WTC11 (cell line): ENCODE measurements at regions not wholly inside any gene's neighbourhood (a gene's known extent, or its start where the extent isn't known, plus 50 kb on each side); places are given as distances from the start of the nearest gene placed in this dataset.

Source experiments
- ATAC-seq: fragments of 200-7000 bp; cut with Tn5 transposase; 2 replicates; pipeline ENCODE4 v1.10.0; 2021; ENCODE audit warnings: mild to moderate bottlenecking, moderate library complexity
- CTCF ChIA-PET: fragments of 300-600 bp; sonication (Branson Sonifier 250); formaldehyde crosslinking; loops from one replicate; lab custom pipeline; 2021; ENCODE audit warnings: antibody characterized with exemption; lab: Charles Lee
- POLR2A ChIA-PET: fragments of 350-600 bp; sonication (Branson Sonifier 250); formaldehyde crosslinking; loops from one replicate; lab custom pipeline; 2021; ENCODE audit warnings: antibody characterized with exemption; lab: Charles Lee
- DNase-seq: peaks from one replicate; pipeline ENCODE4 v3.0.0; 2021; ENCODE audit warnings: low spot score
- H3K27ac Mint-ChIP-seq: 2 replicates; pipeline ENCODE4 v1.8.0; 2021; ENCODE audit warnings: mixed read lengths
- H3K27me3 Mint-ChIP-seq: 2 replicates; pipeline ENCODE4 v1.8.0; 2021; ENCODE audit warnings: low read depth, mild to moderate bottlenecking, moderate library complexity, mixed read lengths
- H3K36me3 Mint-ChIP-seq: 2 replicates; pipeline ENCODE4 v1.8.0; 2021; ENCODE audit warnings: mixed read lengths
- H3K4me1 Mint-ChIP-seq: 2 replicates; pipeline ENCODE4 v1.8.0; 2022; ENCODE audit warnings: mixed read lengths
- H3K4me3 Mint-ChIP-seq: 2 replicates; pipeline ENCODE4 v1.8.0; 2021; ENCODE audit warnings: mild to moderate bottlenecking, moderate library complexity, mixed read lengths
- H3K9me3 Mint-ChIP-seq: 2 replicates; pipeline ENCODE4 v1.8.0; 2021; ENCODE audit warnings: mixed read lengths
- ATF6 ChIP-seq: sonication (generic); formaldehyde crosslinking; IDR thresholded peaks from 2 replicates; pipeline ENCODE4 v1.8.1; 2023; ENCODE audit warnings: mild to moderate bottlenecking, missing genetic modification reagents
- CDX4 ChIP-seq: fragments of 250-450 bp; sonication (Bioruptor Pico); IDR thresholded peaks from 2 replicates; pipeline ENCODE4 v1.9.0; 2021; ENCODE audit warnings: moderate library complexity, mild to moderate bottlenecking, inconsistent platforms, borderline replicate concordance
- CREM ChIP-seq: sonication (generic); formaldehyde crosslinking; IDR thresholded peaks from 2 replicates; pipeline ENCODE4 v1.8.1; 2022; ENCODE audit warnings: mild to moderate bottlenecking, missing genetic modification reagents, moderate library complexity
- FOXP4 ChIP-seq: sonication (generic); formaldehyde crosslinking; IDR thresholded peaks from 2 replicates; pipeline ENCODE4 v1.8.0; 2022; ENCODE audit warnings: mild to moderate bottlenecking, missing genetic modification reagents
- GABPB1 ChIP-seq: sonication (generic); formaldehyde crosslinking; IDR thresholded peaks from 2 replicates; pipeline ENCODE4 v1.8.1; 2023; ENCODE audit warnings: mild to moderate bottlenecking, missing genetic modification reagents
- GRHL2 ChIP-seq: fragments of 250-450 bp; sonication (Bioruptor Pico); IDR thresholded peaks from 2 replicates; pipeline ENCODE4 v1.8.0; 2022; ENCODE audit warnings: mild to moderate bottlenecking, moderate library complexity; ENCODE audit not compliant: insufficient replicate concordance, severe bottlenecking
- GTF2I ChIP-seq: fragments of 250-450 bp; sonication (Bioruptor Pico); conservative IDR thresholded peaks from 2 replicates; pipeline ENCODE4 v1.4.0; 2021; ENCODE audit warnings: mild to moderate bottlenecking
- JAZF1 ChIP-seq: fragments of 250-450 bp; sonication (Bioruptor Pico); IDR thresholded peaks from 2 replicates; pipeline ENCODE4 v1.9.0; 2021; ENCODE audit warnings: moderate library complexity, mild to moderate bottlenecking, inconsistent platforms
- MLX ChIP-seq: sonication (generic); formaldehyde crosslinking; IDR thresholded peaks from 2 replicates; pipeline ENCODE4 v1.8.1; 2023; ENCODE audit warnings: mild to moderate bottlenecking, missing genetic modification reagents, moderate library complexity
- NR3C1 ChIP-seq: sonication (generic); formaldehyde crosslinking; conservative IDR thresholded peaks from 2 replicates; pipeline ENCODE4 v1.8.1; 2023; ENCODE audit warnings: low read depth, mild to moderate bottlenecking, missing genetic modification reagents
- OVOL2 ChIP-seq: fragments of 250-450 bp; sonication (Bioruptor Pico); IDR thresholded peaks from 2 replicates; pipeline ENCODE4 v1.9.0; 2021; ENCODE audit warnings: mild to moderate bottlenecking, borderline replicate concordance
- ZNF219 ChIP-seq: sonication (generic); formaldehyde crosslinking; IDR thresholded peaks from 2 replicates; pipeline ENCODE4 v1.8.0; 2023; ENCODE audit warnings: missing genetic modification reagents, mild to moderate bottlenecking, borderline replicate concordance
- ZNF263 ChIP-seq: sonication (generic); formaldehyde crosslinking; IDR thresholded peaks from 2 replicates; pipeline ENCODE4 v1.8.1; 2022; ENCODE audit warnings: low read depth, mild to moderate bottlenecking, moderate library complexity, missing genetic modification reagents
- ZNF423 ChIP-seq: fragments of 250-450 bp; sonication (Bioruptor Pico); IDR thresholded peaks from 2 replicates; pipeline ENCODE4 v2.1.2; 2022; ENCODE audit warnings: mild to moderate bottlenecking, moderate library complexity
- ZNF425 ChIP-seq: fragments of 250-450 bp; sonication (Bioruptor Pico); conservative IDR thresholded peaks from 2 replicates; pipeline ENCODE4 v1.9.0; 2021; ENCODE audit warnings: mild to moderate bottlenecking
- ZNF532 ChIP-seq: fragments of 250-450 bp; sonication (Bioruptor Pico); IDR thresholded peaks from 2 replicates; pipeline ENCODE4 v1.9.0; 2021; ENCODE audit warnings: mild to moderate bottlenecking, borderline replicate concordance
- ZNF671 ChIP-seq: fragments of 250-450 bp; sonication (Bioruptor Pico); IDR thresholded peaks from 2 replicates; pipeline ENCODE4 v1.8.0; 2021; ENCODE audit warnings: mild to moderate bottlenecking

GRCh38 chr2:200032895-200033294 lies 77.5 kb downstream of the MAIP1 start (continued):
- TF ChIP-seq ZNF219, result no peak
- TF ChIP-seq ATF6 (CRISPR knock-in tag), result no peak
- no peak for TF ChIP-seq ZNF425 (CRISPR knock-in tag)
- no peak for TF ChIP-seq OVOL2 (CRISPR knock-in tag)
- no peak for TF ChIP-seq GABPB1 (CRISPR knock-in tag)
- no peak for TF ChIP-seq JAZF1 (CRISPR knock-in tag)
- TF ChIP-seq ZNF263 (CRISPR knock-in tag), result no peak
- TF ChIP-seq, all 79 proteins: peak for 0

GRCh38 chr2:200033929-200034328 lies 78.5 kb downstream of the MAIP1 start:
- ChIA-PET CTCF (no interaction called here), POLR2A (no interaction called here)
- no peaks in the 10 kb centered on the region for H3K36me3 Mint-ChIP-seq
- TF ChIP-seq ZNF425 (CRISPR knock-in tag) (no peak), CDX4 (CRISPR knock-in tag) (no peak), MLX (CRISPR knock-in tag) (no peak)
- no peak for DNase-seq
- H3K27me3 Mint-ChIP-seq, result no peaks in the 10 kb centered on the region
- H3K4me1 Mint-ChIP-seq, result no peaks in the 10 kb centered on the region
- H3K27ac Mint-ChIP-seq, result no peak overlapping the region
- ATAC-seq, result no peak
- peaks cover 6% of the 10 kb centered on the region; the same call in 1 of the 2 replicates for H3K9me3 Mint-ChIP-seq
- H3K4me3 Mint-ChIP-seq, result no peak overlapping the region

GRCh38 chr2:200034816-200035215 lies 79.4 kb downstream of the MAIP1 start:
- peaks cover 9% of the 10 kb centered on the region for H3K4me1 Mint-ChIP-seq
- no peak overlapping the region for H3K4me3 Mint-ChIP-seq
- H3K27ac Mint-ChIP-seq, result no peak overlapping the region
- H3K9me3 Mint-ChIP-seq, result peaks cover 6% of the 10 kb centered on the region; the same call in 1 of the 2 replicates
- H3K36me3 Mint-ChIP-seq, result no peaks in the 10 kb centered on the region
- DNase-seq (no peak), ATAC-seq (no peak)
- ChIA-PET CTCF (interaction anchor here (2.1 kb wide), 1 partner anchor 50 kb away, joined by 7 read pairs; no protein-coding TSS in a partner anchor), POLR2A (interaction anchor here (0.6 kb wide), 1 partner anchor 655 kb away, joined by 4 read pairs; no protein-coding TSS in a partner anchor)
- no peaks in the 10 kb centered on the region for H3K27me3 Mint-ChIP-seq
- TF ChIP-seq ZNF671 (CRISPR knock-in tag), result no peak
- TF ChIP-seq CREM (CRISPR knock-in tag), result no peak
- no peak for TF ChIP-seq ZNF423 (CRISPR knock-in tag)
- TF ChIP-seq ZNF263 (CRISPR knock-in tag), result no peak
- no peak for TF ChIP-seq GRHL2 (CRISPR knock-in tag)
- TF ChIP-seq ZNF532 (CRISPR knock-in tag), result no peak
- TF ChIP-seq FOXP4 (CRISPR knock-in tag), result no peak
- no peak for TF ChIP-seq GTF2I (CRISPR knock-in tag)
- no peak for TF ChIP-seq NR3C1 (CRISPR knock-in tag)
